ENCODE measurements at regions not wholly inside any gene's neighbourhood (a gene's known extent, or its start where the extent isn't known, plus 50 kb on each side); places are given as distances from the start of the nearest gene placed in this dataset.

DNA sequence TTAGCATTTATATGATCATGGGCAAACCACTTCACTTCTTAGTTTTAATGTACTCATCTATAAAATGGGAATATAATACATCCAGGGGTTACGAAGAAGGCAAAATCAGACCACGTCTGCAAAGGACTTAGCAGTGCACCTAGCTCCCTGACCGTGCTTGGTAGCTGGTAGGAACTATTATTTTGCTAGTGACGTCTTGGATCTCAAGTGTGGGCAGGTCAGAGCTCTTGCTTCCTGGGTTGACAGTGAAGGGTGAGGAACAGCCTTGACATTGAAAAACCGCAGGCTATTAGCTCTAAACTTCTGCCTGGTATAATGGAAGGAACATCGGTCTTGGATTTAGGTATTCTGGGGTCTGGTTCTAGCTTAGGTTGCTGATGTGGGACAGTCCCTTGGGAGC lies 89.3 kb upstream of the MED13L start:
- no peak overlapping the region for H3K9ac ChIP-seq (ENCODE audit: extremely low read depth, insufficient read length, low read length)
- H3K23ac ChIP-seq (ENCODE audit: insufficient read length, low read depth, low read length), result no peak overlapping the region
- no peak overlapping the region for H4K5ac ChIP-seq (ENCODE audit: insufficient read length, low read depth, low read length)
- no peaks in the 10 kb centered on the region for H4K20me1 ChIP-seq (ENCODE audit: control insufficient read depth, insufficient read depth, insufficient read length)
- H3K56ac ChIP-seq (ENCODE audit: insufficient read length, low read depth, low read length), result no peak overlapping the region
- Mint-ChIP-seq H3K4me3 (no peak overlapping the region), H3K9me3 (no peaks in the 10 kb centered on the region), H3K27me3 (ENCODE audit: low read depth) (no peaks in the 10 kb centered on the region; the same call in 1 of the 2 replicates), H3K4me1 (peaks cover 3 to 16% of the 10 kb centered on the region in 2 experiments; a peak in 3 of 4 replicates), H3K36me3 (ENCODE audit: insufficient read depth in 1 of 3, low read depth in 3 of 3) (no peaks in the 10 kb centered on the region), H3K27ac (no peak overlapping the region)
- no peaks in the 10 kb centered on the region for H3K79me2 ChIP-seq (ENCODE audit: insufficient read depth, low read length)
- no CpG with 5 or more reads among the region's 6 CpGs for WGBS (ENCODE audit: extremely low coverage, insufficient read length, low lambda C conversion rate)
- no peak for DNase-seq
- no peaks in the 10 kb centered on the region for H3K79me1 ChIP-seq (ENCODE audit: insufficient read depth, low read depth, low read length, poor library complexity, severe bottlenecking)
- no peak overlapping the region for H3K4me2 ChIP-seq (ENCODE audit: insufficient read depth, insufficient read length, low read length)
- H2BK15ac ChIP-seq (ENCODE audit: low read depth, low read length), result no peak overlapping the region
- no peak overlapping the region for H4K8ac ChIP-seq (replicated peaks; ENCODE audit: insufficient read length, low read depth, low read length)
- no peak overlapping the region for H3K4ac ChIP-seq (ENCODE audit: low read depth, low read length)
- H2BK5ac ChIP-seq (ENCODE audit: insufficient read length, low read length), result no peak overlapping the region
- no peak overlapping the region for H3K14ac ChIP-seq (ENCODE audit: insufficient read depth, low read length)
- H2BK120ac ChIP-seq (ENCODE audit: low read depth, low read length, poor library complexity, severe bottlenecking), result no peak overlapping the region
- no peak overlapping the region for H2AFZ ChIP-seq (ENCODE audit: low read length)
- TF ChIP-seq, protein P1, sequence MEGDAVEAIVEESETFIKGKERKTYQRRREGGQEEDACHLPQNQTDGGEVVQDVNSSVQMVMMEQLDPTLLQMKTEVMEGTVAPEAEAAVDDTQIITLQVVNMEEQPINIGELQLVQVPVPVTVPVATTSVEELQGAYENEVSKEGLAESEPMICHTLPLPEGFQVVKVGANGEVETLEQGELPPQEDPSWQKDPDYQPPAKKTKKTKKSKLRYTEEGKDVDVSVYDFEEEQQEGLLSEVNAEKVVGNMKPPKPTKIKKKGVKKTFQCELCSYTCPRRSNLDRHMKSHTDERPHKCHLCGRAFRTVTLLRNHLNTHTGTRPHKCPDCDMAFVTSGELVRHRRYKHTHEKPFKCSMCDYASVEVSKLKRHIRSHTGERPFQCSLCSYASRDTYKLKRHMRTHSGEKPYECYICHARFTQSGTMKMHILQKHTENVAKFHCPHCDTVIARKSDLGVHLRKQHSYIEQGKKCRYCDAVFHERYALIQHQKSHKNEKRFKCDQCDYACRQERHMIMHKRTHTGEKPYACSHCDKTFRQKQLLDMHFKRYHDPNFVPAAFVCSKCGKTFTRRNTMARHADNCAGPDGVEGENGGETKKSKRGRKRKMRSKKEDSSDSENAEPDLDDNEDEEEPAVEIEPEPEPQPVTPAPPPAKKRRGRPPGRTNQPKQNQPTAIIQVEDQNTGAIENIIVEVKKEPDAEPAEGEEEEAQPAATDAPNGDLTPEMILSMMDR (conservative IDR thresholded peaks at IDR 0.05), result no peak
- H3K9me3 ChIP-seq (ENCODE audit: control insufficient read depth, low read depth, low read length), result no peaks in the 10 kb centered on the region
- H2BK12ac ChIP-seq (ENCODE audit: insufficient read length, low read depth, low read length), result no peak overlapping the region
- no peak overlapping the region for H2AK5ac ChIP-seq (ENCODE audit: insufficient read length, low read length)
- H3K27ac ChIP-seq (ENCODE audit: insufficient read length, low read depth, low read length), result no peak overlapping the region
- no peak overlapping the region for H3K18ac ChIP-seq (ENCODE audit: insufficient read length, low read depth, low read length)
- H4K91ac ChIP-seq (ENCODE audit: insufficient read length, low read depth, low read length), result no peak overlapping the region
- no peak overlapping the region for H2BK20ac ChIP-seq (ENCODE audit: low read depth, low read length, poor library complexity, severe bottlenecking)
- no peaks in the 10 kb centered on the region for H3K23me2 ChIP-seq (ENCODE audit: insufficient read length, low read depth, low read length, poor library complexity, severe bottlenecking)
- no peak overlapping the region for H3T11ph ChIP-seq (ENCODE audit: low read length)
- no peaks in the 10 kb centered on the region for H3K27me3 ChIP-seq (ENCODE audit: insufficient read depth, low read length)
- no peaks in the 10 kb centered on the region for H3K4me1 ChIP-seq (ENCODE audit: insufficient read depth, low read length)
